Osteocyte (in vitro differentiated cells): ENCODE measurements at regions not wholly inside any gene's neighbourhood (a gene's known extent, or its start where the extent isn't known, plus 50 kb on each side); places are given as distances from the start of the nearest gene placed in this dataset.

Source experiments
- DNase-seq: peaks from one replicate; pipeline ENCODE4 v3.0.0; 2021; ENCODE audit warnings: mixed read lengths; ENCODE audit not compliant: unreplicated experiment; ENCODE audit errors: extremely low spot score
- H3K27ac Mint-ChIP-seq: one replicate; pipeline ENCODE4 v1.8.0; 2021; ENCODE audit warnings: mild to moderate bottlenecking, mixed read lengths; ENCODE audit not compliant: unreplicated experiment
- H3K27me3 Mint-ChIP-seq: one replicate; pipeline ENCODE4 v1.8.0; 2021; ENCODE audit warnings: mixed read lengths; ENCODE audit not compliant: unreplicated experiment
- H3K36me3 Mint-ChIP-seq: one replicate; pipeline ENCODE4 v1.8.0; 2021; ENCODE audit warnings: mixed read lengths; ENCODE audit not compliant: unreplicated experiment
- H3K4me1 Mint-ChIP-seq: one replicate; pipeline ENCODE4 v1.8.0; 2021; ENCODE audit warnings: mixed read lengths; ENCODE audit not compliant: unreplicated experiment
- H3K4me3 Mint-ChIP-seq: one replicate; pipeline ENCODE4 v1.8.0; 2021; ENCODE audit warnings: mild to moderate bottlenecking, moderate library complexity, mixed read lengths; ENCODE audit not compliant: unreplicated experiment
- H3K9me3 Mint-ChIP-seq: one replicate; pipeline ENCODE4 v1.8.0; 2021; ENCODE audit warnings: mixed read lengths; ENCODE audit not compliant: unreplicated experiment
- CTCF ChIP-seq: fragments of 200-600 bp; sonication (generic); IDR thresholded peaks from 2 replicates; pipeline ENCODE4 v1.5.0; 2021; ENCODE audit warnings: antibody characterized with exemption, mild to moderate bottlenecking, moderate library complexity

GRCh38 chr14:97095269-97095668 is 298.1 kb downstream of the VRK1 start:
- Mint-ChIP-seq H3K36me3 (no peaks in the 10 kb centered on the region), H3K27me3 (no peaks in the 10 kb centered on the region), H3K27ac (no peak overlapping the region), H3K4me3 (no peak overlapping the region), H3K9me3 (peaks cover 27% of the 10 kb centered on the region), H3K4me1 (no peaks in the 10 kb centered on the region)
- no peak for DNase-seq
- TF ChIP-seq CTCF: no peak

DNA sequence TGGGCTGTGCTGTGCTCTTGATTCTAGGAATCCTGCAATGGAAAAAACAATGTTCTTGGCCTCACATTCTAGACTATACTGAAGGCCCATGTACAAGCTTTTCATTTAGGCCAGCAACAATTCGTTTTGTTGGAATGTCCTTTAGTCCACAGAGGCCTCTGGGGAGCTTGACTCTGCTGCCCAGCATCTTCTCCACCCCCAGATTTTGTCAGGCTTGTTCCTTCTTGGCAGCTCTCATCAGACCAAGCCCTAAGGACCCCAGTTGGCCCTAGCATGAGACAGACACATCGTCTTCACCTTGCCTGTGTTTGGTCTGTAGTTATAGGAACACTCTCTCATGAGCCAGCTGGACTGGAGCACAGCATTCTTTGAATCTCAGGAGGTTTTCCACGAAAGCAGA is 300.1 kb downstream of the VRK1 start:
- Mint-ChIP-seq H3K27ac (no peak overlapping the region), H3K4me1 (no peaks in the 10 kb centered on the region), H3K27me3 (no peaks in the 10 kb centered on the region), H3K9me3 (peaks cover 27% of the 10 kb centered on the region), H3K4me3 (no peak overlapping the region), H3K36me3 (no peaks in the 10 kb centered on the region)
- no peak for DNase-seq
- no peak for TF ChIP-seq CTCF

DNA sequence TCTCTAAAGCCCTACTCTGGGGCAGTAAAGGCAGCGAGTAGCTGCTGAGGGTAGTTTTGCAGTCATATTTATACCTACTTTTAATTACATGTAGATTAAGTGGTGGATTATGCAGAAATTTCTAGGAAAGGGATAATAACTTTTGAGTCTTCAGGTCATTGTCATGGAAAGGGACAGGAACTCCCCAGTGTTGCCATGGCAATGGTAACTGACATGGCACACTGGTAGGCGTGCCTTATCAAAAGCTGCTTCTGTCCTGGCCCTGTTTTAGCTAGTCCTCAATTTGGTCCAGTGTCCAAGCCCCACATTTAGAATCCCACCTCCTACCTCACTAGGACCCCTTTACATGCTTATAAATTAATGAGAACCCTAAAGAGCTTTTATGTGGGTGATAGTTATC is 303.1 kb downstream of the VRK1 start:
- H3K4me3 Mint-ChIP-seq: no peak overlapping the region
- no peak for TF ChIP-seq CTCF
- no peak for DNase-seq
- no peaks in the 10 kb centered on the region for H3K27me3 Mint-ChIP-seq
- no peak overlapping the region for H3K27ac Mint-ChIP-seq
- H3K9me3 Mint-ChIP-seq: peaks cover 31% of the 10 kb centered on the region
- no peaks in the 10 kb centered on the region for H3K36me3 Mint-ChIP-seq
- H3K4me1 Mint-ChIP-seq: no peaks in the 10 kb centered on the region

DNA sequence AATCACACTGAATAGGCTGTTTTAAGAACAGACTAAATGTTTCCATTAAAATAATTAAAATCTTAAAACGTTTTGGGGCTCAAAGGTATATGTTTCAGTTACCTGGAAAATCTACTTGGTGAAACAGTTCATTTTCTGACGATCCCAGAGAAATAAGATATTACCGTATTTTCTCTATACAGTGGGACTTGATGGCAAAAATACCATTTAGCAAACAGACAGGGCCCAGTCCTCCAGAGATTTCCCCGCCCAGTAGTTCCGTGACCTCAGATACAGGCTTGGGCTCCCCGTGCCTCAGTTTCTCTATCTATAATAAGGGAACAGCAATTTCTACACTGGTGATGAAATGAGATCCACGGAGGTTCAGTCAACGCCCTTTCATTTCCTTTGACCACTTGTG is 304.4 kb downstream of the VRK1 start:
- Mint-ChIP-seq H3K9me3 (peaks cover 24% of the 10 kb centered on the region), H3K36me3 (no peaks in the 10 kb centered on the region), H3K27ac (no peak overlapping the region), H3K4me1 (no peaks in the 10 kb centered on the region), H3K27me3 (no peaks in the 10 kb centered on the region), H3K4me3 (no peak overlapping the region)
- no peak for TF ChIP-seq CTCF
- no peak for DNase-seq

DNA sequence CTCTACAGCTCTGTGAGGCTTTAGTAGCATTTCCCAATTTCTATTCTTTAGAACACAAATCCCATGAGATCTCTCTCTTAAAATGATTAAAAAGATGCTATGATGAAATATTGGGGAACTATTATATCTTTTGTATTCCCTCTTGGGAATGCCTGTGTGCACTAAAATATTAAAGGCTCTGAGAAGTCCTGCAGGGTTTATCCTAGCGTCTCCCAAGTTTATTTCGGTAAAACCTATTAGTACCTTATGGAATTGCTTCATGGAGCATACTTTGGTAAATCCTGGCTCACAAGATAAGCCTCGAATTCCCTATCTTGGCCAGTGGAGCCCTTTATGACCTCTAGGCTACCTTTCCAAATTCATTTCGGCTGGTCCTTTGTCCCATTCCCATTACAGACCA is 306.8 kb downstream of the VRK1 start:
- Mint-ChIP-seq H3K36me3 (no peaks in the 10 kb centered on the region), H3K9me3 (peaks cover 21% of the 10 kb centered on the region), H3K4me1 (no peaks in the 10 kb centered on the region), H3K27me3 (no peaks in the 10 kb centered on the region), H3K4me3 (no peak overlapping the region), H3K27ac (no peak overlapping the region)
- no peak for DNase-seq
- TF ChIP-seq CTCF: no peak
